Liver (tissue), 3 donors: ENCODE measurements at regions not wholly inside any gene's neighbourhood (a gene's known extent, or its start where the extent isn't known, plus 50 kb on each side); places are given as distances from the start of the nearest gene placed in this dataset.
"Not testable (repeated sequence)": the region's sequence is repeated elsewhere in the genome, so short reads cannot be mapped to it uniquely, and the experiment has no call there.

Source experiments
- EGR1 ChIP-seq, 2 donors: IDR thresholded peaks; 2 replicates each; pipeline ENCODE4 v1.6.1; 2016 to 2018; ENCODE audit warnings: antibody characterized with exemption in 2 of 2, low read depth in 2 of 2
- FOXA2 ChIP-seq: IDR thresholded peaks from 2 replicates; pipeline ENCODE4 v1.6.1; 2016; ENCODE audit warnings: antibody characterized with exemption
- GABPA ChIP-seq, 2 donors: IDR thresholded peaks in 1 of 2; conservative IDR thresholded peaks in 1 of 2; 2 replicates each; pipeline ENCODE4 v1.6.1; 2016; ENCODE audit warnings: antibody characterized with exemption in 2 of 2, mild to moderate bottlenecking in 1 of 2, moderate library complexity in 1 of 2
- JUND ChIP-seq, 2 donors: IDR thresholded peaks; 2 replicates each; pipeline ENCODE4 v1.6.1; 2016; ENCODE audit warnings: antibody characterized with exemption in 2 of 2
- RAD21 ChIP-seq, 2 donors: IDR thresholded peaks; 2 replicates each; pipeline ENCODE4 v1.6.1; 2016; ENCODE audit warnings: antibody characterized with exemption in 2 of 2, mild to moderate bottlenecking in 2 of 2
- RXRA ChIP-seq, 2 donors: IDR thresholded peaks; 2 replicates each; pipeline ENCODE4 v1.6.1; 2017 to 2018; ENCODE audit warnings: antibody characterized with exemption in 2 of 2, mild to moderate bottlenecking in 1 of 2
- SP1 ChIP-seq: IDR thresholded peaks from 2 replicates; pipeline ENCODE4 v1.6.1; 2018; ENCODE audit warnings: antibody characterized with exemption, mild to moderate bottlenecking
- TAF1 ChIP-seq: conservative IDR thresholded peaks from 2 replicates; pipeline ENCODE4 v1.6.1; 2016; ENCODE audit warnings: antibody characterized with exemption, mild to moderate bottlenecking
- YY1 ChIP-seq: IDR thresholded peaks from 2 replicates; pipeline ENCODE4 v1.6.1; 2016; ENCODE audit warnings: antibody characterized with exemption, mild to moderate bottlenecking
- TF ChIP-seq, protein P1 (sequence below): IDR thresholded peaks from 2 replicates; pipeline ENCODE4 v1.6.1; 2016; ENCODE audit warnings: antibody characterized with exemption
- TF ChIP-seq, protein P2 (sequence below): fragments of 150-350 bp; IDR thresholded peaks from 2 replicates; pipeline ENCODE4 v1.5.1; 2017; ENCODE audit warnings: improper control_type of control experiment, low read depth, low read length; ENCODE audit not compliant: missing input control
- TF ChIP-seq, protein P3 (sequence below): IDR thresholded peaks from 2 replicates; pipeline ENCODE4 v1.6.1; 2016; ENCODE audit warnings: antibody characterized with exemption
- TF ChIP-seq, protein P4 (sequence below): IDR thresholded peaks from 2 replicates; pipeline ENCODE4 v1.6.1; 2016; ENCODE audit warnings: antibody characterized with exemption, mild to moderate bottlenecking
- donor health status: healthy.
- donor health status: healthy.

DNA sequence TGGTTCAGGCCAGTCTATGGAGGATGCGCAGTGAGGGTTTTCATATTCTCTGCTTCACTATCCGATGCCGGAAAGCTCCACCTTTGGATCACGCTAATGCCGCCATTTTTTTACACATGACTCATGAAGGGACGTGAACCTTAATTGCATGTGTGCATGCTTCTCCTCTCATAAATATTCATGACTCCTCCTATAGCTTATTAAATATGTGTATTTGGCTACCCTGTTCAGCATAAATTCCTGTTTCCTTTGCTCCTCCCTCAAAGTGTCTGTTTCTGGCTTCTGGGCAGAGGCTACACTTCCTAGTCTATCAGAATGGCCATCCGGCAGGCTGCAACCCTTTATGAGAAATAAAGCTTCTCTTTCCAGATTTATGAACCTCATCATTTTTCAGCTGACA, 1890.8 kb downstream of the KHDRBS2 start:
- not testable (repeated sequence) for TF ChIP-seq RAD21 (IDR thresholded peaks at IDR 0.05); RXRA (IDR thresholded peaks at IDR 0.05); SP1; TAF1; GABPA (IDR thresholded peaks at IDR 0.05 in 1 of 2, conservative IDR thresholded peaks at IDR 0.05 in 1 of 2); JUND (IDR thresholded peaks at IDR 0.05); EGR1 (IDR thresholded peaks at IDR 0.05; ENCODE audit: low read depth in 2 of 2); FOXA2; YY1
- TF ChIP-seq, protein P1, sequence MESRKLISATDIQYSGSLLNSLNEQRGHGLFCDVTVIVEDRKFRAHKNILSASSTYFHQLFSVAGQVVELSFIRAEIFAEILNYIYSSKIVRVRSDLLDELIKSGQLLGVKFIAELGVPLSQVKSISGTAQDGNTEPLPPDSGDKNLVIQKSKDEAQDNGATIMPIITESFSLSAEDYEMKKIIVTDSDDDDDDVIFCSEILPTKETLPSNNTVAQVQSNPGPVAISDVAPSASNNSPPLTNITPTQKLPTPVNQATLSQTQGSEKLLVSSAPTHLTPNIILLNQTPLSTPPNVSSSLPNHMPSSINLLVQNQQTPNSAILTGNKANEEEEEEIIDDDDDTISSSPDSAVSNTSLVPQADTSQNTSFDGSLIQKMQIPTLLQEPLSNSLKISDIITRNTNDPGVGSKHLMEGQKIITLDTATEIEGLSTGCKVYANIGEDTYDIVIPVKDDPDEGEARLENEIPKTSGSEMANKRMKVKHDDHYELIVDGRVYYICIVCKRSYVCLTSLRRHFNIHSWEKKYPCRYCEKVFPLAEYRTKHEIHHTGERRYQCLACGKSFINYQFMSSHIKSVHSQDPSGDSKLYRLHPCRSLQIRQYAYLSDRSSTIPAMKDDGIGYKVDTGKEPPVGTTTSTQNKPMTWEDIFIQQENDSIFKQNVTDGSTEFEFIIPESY = not testable (repeated sequence)
- TF ChIP-seq, protein P2, sequence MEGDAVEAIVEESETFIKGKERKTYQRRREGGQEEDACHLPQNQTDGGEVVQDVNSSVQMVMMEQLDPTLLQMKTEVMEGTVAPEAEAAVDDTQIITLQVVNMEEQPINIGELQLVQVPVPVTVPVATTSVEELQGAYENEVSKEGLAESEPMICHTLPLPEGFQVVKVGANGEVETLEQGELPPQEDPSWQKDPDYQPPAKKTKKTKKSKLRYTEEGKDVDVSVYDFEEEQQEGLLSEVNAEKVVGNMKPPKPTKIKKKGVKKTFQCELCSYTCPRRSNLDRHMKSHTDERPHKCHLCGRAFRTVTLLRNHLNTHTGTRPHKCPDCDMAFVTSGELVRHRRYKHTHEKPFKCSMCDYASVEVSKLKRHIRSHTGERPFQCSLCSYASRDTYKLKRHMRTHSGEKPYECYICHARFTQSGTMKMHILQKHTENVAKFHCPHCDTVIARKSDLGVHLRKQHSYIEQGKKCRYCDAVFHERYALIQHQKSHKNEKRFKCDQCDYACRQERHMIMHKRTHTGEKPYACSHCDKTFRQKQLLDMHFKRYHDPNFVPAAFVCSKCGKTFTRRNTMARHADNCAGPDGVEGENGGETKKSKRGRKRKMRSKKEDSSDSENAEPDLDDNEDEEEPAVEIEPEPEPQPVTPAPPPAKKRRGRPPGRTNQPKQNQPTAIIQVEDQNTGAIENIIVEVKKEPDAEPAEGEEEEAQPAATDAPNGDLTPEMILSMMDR = not testable (repeated sequence)
- TF ChIP-seq, protein P3, sequence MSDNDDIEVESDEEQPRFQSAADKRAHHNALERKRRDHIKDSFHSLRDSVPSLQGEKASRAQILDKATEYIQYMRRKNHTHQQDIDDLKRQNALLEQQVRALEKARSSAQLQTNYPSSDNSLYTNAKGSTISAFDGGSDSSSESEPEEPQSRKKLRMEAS = not testable (repeated sequence)
- TF ChIP-seq, protein P4, sequence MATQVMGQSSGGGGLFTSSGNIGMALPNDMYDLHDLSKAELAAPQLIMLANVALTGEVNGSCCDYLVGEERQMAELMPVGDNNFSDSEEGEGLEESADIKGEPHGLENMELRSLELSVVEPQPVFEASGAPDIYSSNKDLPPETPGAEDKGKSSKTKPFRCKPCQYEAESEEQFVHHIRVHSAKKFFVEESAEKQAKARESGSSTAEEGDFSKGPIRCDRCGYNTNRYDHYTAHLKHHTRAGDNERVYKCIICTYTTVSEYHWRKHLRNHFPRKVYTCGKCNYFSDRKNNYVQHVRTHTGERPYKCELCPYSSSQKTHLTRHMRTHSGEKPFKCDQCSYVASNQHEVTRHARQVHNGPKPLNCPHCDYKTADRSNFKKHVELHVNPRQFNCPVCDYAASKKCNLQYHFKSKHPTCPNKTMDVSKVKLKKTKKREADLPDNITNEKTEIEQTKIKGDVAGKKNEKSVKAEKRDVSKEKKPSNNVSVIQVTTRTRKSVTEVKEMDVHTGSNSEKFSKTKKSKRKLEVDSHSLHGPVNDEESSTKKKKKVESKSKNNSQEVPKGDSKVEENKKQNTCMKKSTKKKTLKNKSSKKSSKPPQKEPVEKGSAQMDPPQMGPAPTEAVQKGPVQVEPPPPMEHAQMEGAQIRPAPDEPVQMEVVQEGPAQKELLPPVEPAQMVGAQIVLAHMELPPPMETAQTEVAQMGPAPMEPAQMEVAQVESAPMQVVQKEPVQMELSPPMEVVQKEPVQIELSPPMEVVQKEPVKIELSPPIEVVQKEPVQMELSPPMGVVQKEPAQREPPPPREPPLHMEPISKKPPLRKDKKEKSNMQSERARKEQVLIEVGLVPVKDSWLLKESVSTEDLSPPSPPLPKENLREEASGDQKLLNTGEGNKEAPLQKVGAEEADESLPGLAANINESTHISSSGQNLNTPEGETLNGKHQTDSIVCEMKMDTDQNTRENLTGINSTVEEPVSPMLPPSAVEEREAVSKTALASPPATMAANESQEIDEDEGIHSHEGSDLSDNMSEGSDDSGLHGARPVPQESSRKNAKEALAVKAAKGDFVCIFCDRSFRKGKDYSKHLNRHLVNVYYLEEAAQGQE = not testable (repeated sequence)
